DOHH2 (cell line): ENCODE measurements at regions not wholly inside any gene's neighbourhood (a gene's known extent, or its start where the extent isn't known, plus 50 kb on each side); places are given as distances from the start of the nearest gene placed in this dataset.
A peak's percentile ranks its signal among the peaks of the same experiment; 100 is the strongest.

ENCODE experiments used
- H3F3A ChIP-seq: fragments of 200-600 bp; sonication (generic), shearing (Covaris generic); 2 replicates; pipeline ENCODE4 v1.6.0; 2016; ENCODE audit warnings: antibody characterized with exemption, mild to moderate bottlenecking; ENCODE audit not compliant: control insufficient read depth, insufficient read depth
- H3K27ac ChIP-seq: fragments of 200-600 bp; sonication (generic); 2 replicates; pipeline ENCODE4 v1.5.1; 2014; ENCODE audit warnings: low read depth, mild to moderate bottlenecking, low read length, moderate library complexity
- H3K27me3 ChIP-seq: fragments of 200-600 bp; sonication (generic); 2 replicates; pipeline ENCODE4 v1.6.1; 2014; ENCODE audit warnings: mild to moderate bottlenecking, low read length, mixed read lengths; ENCODE audit not compliant: control insufficient read depth
- H3K36me3 ChIP-seq: fragments of 200-600 bp; sonication (generic); 2 replicates; pipeline ENCODE4 v1.6.1; 2014; ENCODE audit warnings: mild to moderate bottlenecking, low read length, moderate library complexity, mixed read lengths; ENCODE audit not compliant: control insufficient read depth
- H3K4me1 ChIP-seq: fragments of 200-600 bp; sonication (generic); 2 replicates; pipeline ENCODE4 v1.6.1; 2014; ENCODE audit warnings: mild to moderate bottlenecking, low read length, mixed read lengths; ENCODE audit not compliant: control insufficient read depth
- H3K4me2 ChIP-seq: fragments of 200-600 bp; sonication (generic); 2 replicates; pipeline ENCODE4 v1.6.0; 2014; ENCODE audit warnings: mild to moderate bottlenecking, low read length, moderate library complexity
- H3K4me3 ChIP-seq: fragments of 200-600 bp; sonication (generic); 2 replicates; pipeline ENCODE4 v1.5.1; 2014; ENCODE audit warnings: mild to moderate bottlenecking, low read length, mixed read lengths
- H3K79me2 ChIP-seq: fragments of 200-600 bp; sonication (generic); 2 replicates; pipeline ENCODE4 v1.6.1; 2014; ENCODE audit warnings: mild to moderate bottlenecking, low read length, mixed read lengths; ENCODE audit not compliant: control insufficient read depth
- H3K9me2 ChIP-seq: fragments of 200-600 bp; sonication (generic); replicated peaks from 2 replicates; pipeline ENCODE4 v1.6.1; 2014; ENCODE audit warnings: mild to moderate bottlenecking, low read length, mixed read lengths; ENCODE audit not compliant: control insufficient read depth
- H3K9me3 ChIP-seq: fragments of 200-600 bp; sonication (generic); 2 replicates; pipeline ENCODE4 v1.6.1; 2014; ENCODE audit warnings: antibody characterized with exemption, low read length, mixed read lengths; ENCODE audit not compliant: control insufficient read depth, insufficient read depth
- H4K20me1 ChIP-seq: fragments of 200-600 bp; sonication (generic); 2 replicates; pipeline ENCODE4 v1.6.0; 2014; ENCODE audit warnings: low read depth, mild to moderate bottlenecking, antibody characterized with exemption, low read length, moderate library complexity; ENCODE audit not compliant: control insufficient read depth, insufficient read depth
- EZH2phosphoT487 ChIP-seq: fragments of 200-600 bp; sonication (generic); IDR thresholded peaks from 2 replicates; pipeline ENCODE4 v1.6.1; 2017; ENCODE audit warnings: borderline replicate concordance, mild to moderate bottlenecking, antibody characterized with exemption, low read length, moderate library complexity, mixed read lengths
- TF ChIP-seq, protein P1 (sequence below): fragments of 200-600 bp; sonication (generic); IDR thresholded peaks from one replicate; pipeline ENCODE4 v1.5.1; 2014; ENCODE audit warnings: antibody characterized with exemption, mild to moderate bottlenecking, low read depth, low read length; ENCODE audit not compliant: poor library complexity, severe bottlenecking

GRCh38 chr18:21955757-21956652 lies 213.4 kb upstream of the GATA6 start:
- Histone ChIP-seq H3K4me1 (no peaks in the 10 kb centered on the region), H4K20me1 (no peaks in the 10 kb centered on the region), H3K27me3 (no peaks in the 10 kb centered on the region), H3K4me3 (no peak overlapping the region), H3K79me2 (no peaks in the 10 kb centered on the region), H3K36me3 (no peaks in the 10 kb centered on the region), H3K9me3 (no peaks in the 10 kb centered on the region), H3F3A (no peaks in the 10 kb centered on the region), H3K9me2 (no peaks in the 10 kb centered on the region), H3K27ac (no peak overlapping the region), H3K4me2 (no peak overlapping the region)
- no peak for TF ChIP-seq EZH2phosphoT487
- TF ChIP-seq, protein P1, sequence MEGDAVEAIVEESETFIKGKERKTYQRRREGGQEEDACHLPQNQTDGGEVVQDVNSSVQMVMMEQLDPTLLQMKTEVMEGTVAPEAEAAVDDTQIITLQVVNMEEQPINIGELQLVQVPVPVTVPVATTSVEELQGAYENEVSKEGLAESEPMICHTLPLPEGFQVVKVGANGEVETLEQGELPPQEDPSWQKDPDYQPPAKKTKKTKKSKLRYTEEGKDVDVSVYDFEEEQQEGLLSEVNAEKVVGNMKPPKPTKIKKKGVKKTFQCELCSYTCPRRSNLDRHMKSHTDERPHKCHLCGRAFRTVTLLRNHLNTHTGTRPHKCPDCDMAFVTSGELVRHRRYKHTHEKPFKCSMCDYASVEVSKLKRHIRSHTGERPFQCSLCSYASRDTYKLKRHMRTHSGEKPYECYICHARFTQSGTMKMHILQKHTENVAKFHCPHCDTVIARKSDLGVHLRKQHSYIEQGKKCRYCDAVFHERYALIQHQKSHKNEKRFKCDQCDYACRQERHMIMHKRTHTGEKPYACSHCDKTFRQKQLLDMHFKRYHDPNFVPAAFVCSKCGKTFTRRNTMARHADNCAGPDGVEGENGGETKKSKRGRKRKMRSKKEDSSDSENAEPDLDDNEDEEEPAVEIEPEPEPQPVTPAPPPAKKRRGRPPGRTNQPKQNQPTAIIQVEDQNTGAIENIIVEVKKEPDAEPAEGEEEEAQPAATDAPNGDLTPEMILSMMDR: peak; percentile 96

DNA sequence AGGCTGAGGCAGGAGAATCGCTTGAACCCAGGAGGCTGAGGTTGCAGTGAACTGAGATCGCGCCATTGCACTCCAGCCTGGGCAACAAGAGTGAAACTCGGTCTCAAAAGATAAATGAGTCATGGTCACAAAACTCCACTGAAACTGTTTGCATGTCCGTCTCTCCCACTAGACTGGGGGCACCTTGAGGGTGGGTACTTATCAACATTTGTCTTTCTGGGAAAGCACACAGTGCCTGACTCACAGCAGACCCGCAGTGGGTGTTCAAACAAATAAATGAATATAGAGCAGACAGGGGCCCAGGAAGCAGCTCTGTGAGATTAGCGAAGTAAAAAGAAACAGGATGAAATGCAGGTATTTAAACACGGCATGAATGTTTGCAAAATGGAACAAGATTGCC lies 211.1 kb upstream of the GATA6 start:
- H3K27ac ChIP-seq: no peak overlapping the region
- H3K4me1 ChIP-seq: no peaks in the 10 kb centered on the region
- no peaks in the 10 kb centered on the region for H3K9me3 ChIP-seq
- no peak overlapping the region for H3K4me2 ChIP-seq
- H3K36me3 ChIP-seq: no peaks in the 10 kb centered on the region
- H3K79me2 ChIP-seq: no peaks in the 10 kb centered on the region
- no peaks in the 10 kb centered on the region for H3K9me2 ChIP-seq
- no peaks in the 10 kb centered on the region for H3F3A ChIP-seq
- no peak overlapping the region for H3K4me3 ChIP-seq
- H4K20me1 ChIP-seq: no peaks in the 10 kb centered on the region
- TF ChIP-seq, protein P1: no peak
- no peak for TF ChIP-seq EZH2phosphoT487
- H3K27me3 ChIP-seq: no peaks in the 10 kb centered on the region

DNA sequence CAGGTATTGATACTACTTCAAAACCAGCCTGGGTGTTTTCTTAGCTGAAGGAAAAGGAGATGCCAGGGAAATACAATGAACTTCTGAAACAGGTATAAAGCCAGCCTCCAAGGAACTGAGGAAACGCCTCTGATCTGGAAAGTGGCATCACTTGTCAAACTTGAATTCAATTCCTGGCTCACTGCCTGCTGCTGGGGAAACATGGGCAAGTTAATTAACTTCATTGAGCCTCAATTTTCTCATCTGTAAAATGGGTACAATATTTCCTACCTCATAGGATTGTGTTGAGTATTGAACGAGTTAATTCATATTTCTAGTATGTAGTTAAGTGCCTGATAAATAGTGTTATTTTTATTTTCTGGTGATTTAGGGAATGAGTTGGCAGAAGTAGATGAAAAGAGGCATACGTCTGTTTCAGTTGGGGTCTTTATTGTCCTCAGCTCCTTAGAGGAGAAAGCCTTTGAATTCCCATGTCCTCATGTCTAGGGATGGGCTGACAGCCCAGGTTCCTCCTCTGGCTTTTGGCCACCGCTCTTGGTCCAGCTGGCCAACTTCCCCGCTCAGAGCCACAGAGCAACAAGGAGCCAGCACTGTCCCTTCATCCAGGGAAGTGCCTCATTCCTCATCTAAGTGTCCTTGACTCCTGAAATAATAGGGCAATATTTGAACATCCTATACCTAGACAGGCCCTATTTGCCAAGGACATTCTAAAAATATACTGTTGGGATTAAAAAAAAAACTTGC lies 210.5 kb upstream of the GATA6 start:
- H3K9me2 ChIP-seq: no peaks in the 10 kb centered on the region
- H3K27ac ChIP-seq: no peak overlapping the region
- H3F3A ChIP-seq: no peaks in the 10 kb centered on the region
- no peak overlapping the region for H3K4me2 ChIP-seq
- TF ChIP-seq, protein P1: no peak
- no peak for TF ChIP-seq EZH2phosphoT487
- no peaks in the 10 kb centered on the region for H3K36me3 ChIP-seq
- no peaks in the 10 kb centered on the region for H3K27me3 ChIP-seq
- H3K4me1 ChIP-seq: no peaks in the 10 kb centered on the region
- H3K79me2 ChIP-seq: no peaks in the 10 kb centered on the region
- H3K4me3 ChIP-seq: no peak overlapping the region
- H3K9me3 ChIP-seq: no peaks in the 10 kb centered on the region
- no peaks in the 10 kb centered on the region for H4K20me1 ChIP-seq
